ENCODE measurements at regions not wholly inside any gene's neighbourhood (a gene's known extent, or its start where the extent isn't known, plus 50 kb on each side); places are given as distances from the start of the nearest gene placed in this dataset.
"Not testable (repeated sequence)": the region's sequence is repeated elsewhere in the genome, so short reads cannot be mapped to it uniquely, and the experiment has no call there.

- no peak for DNase-seq (ENCODE audit: low spot score)
- TF ChIP-seq CTCF (IDR thresholded peaks at IDR 0.05; ENCODE audit: extremely low read depth, missing control alignments) = no peak
These were observed 645.6 kb downstream of the RWDD3 start for GRCh38 chr1:95879498-95880050.

DNA sequence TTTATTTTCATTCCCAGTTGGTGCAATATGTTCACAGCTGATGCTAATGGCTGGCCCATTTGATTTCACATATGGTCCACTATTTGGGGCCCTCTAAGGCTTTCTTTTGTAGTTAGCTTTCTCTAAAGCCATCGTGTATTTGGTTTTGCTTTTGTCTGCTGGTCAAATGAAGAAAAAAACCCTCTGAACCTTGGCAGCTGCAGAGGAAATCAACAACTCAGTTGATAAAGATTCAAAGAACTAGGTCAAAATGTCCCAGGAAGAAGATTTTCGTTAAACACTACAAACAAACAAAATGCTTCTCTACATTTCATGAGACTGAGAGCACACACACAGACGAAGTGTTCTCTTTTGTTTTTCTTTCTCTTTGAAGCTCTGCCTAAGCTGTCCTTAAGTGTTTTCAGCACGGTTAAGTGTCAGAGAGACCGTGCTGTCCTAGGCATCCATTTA is 655.0 kb downstream of the RWDD3 start:
- no peak for DNase-seq (ENCODE audit: low spot score)
- no peak for TF ChIP-seq CTCF (IDR thresholded peaks at IDR 0.05; ENCODE audit: extremely low read depth, missing control alignments)

GRCh38 chr1:95889400-95889799 is 655.4 kb downstream of the RWDD3 start:
- DNase-seq (ENCODE audit: low spot score) = no peak
- no peak for TF ChIP-seq CTCF (IDR thresholded peaks at IDR 0.05; ENCODE audit: extremely low read depth, missing control alignments)

GRCh38 chr1:95893921-95894320 is 659.9 kb downstream of the RWDD3 start:
- TF ChIP-seq CTCF (IDR thresholded peaks at IDR 0.05; ENCODE audit: extremely low read depth, missing control alignments) = no peak
- DNase-seq (ENCODE audit: low spot score) = no peak

DNA sequence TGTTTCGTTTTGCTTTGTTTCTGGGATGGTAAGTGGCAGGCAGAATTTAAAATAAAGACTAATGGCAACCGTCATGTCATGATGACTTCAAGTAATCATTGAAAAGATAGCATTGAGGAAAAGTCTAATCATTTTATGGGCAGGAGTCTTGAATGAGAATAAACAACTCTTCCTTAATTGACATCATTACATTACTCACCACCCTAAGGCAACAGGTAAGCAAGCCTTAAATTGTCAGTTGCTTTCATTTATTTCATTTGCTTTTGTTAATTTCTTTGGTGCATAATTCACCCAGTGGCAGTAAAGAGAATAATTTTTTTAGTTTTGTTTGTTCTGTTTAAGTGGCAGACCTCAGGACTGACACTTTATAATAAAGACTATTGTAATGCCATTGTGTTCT is 669.0 kb downstream of the RWDD3 start:
- DNase-seq (ENCODE audit: low spot score) = no peak
- no peak for TF ChIP-seq CTCF (IDR thresholded peaks at IDR 0.05; ENCODE audit: extremely low read depth, missing control alignments)

- TF ChIP-seq CTCF (IDR thresholded peaks at IDR 0.05; ENCODE audit: extremely low read depth, missing control alignments) = no peak
- no peak for DNase-seq (ENCODE audit: low spot score)
These were observed 671.9 kb downstream of the RWDD3 start for GRCh38 chr1:95905818-95906395.

GRCh38 chr1:95911739-95912138 is 677.7 kb downstream of the RWDD3 start:
- not testable (repeated sequence) for DNase-seq (ENCODE audit: low spot score)

- DNase-seq (ENCODE audit: low spot score) = no peak
- TF ChIP-seq CTCF (IDR thresholded peaks at IDR 0.05; ENCODE audit: extremely low read depth, missing control alignments) = no peak
These were observed 682.6 kb downstream of the RWDD3 start for GRCh38 chr1:95916616-95917015.

Measured in GM20000 (cell line).